WTC11 (cell line): ENCODE measurements at regions not wholly inside any gene's neighbourhood (a gene's known extent, or its start where the extent isn't known, plus 50 kb on each side); places are given as distances from the start of the nearest gene placed in this dataset.

Experiments
- ATAC-seq: fragments of 200-7000 bp; cut with Tn5 transposase; 2 replicates; pipeline ENCODE4 v1.10.0; 2021; ENCODE audit warnings: mild to moderate bottlenecking, moderate library complexity
- CTCF ChIA-PET: fragments of 300-600 bp; sonication (Branson Sonifier 250); formaldehyde crosslinking; loops from one replicate; lab custom pipeline; 2021; ENCODE audit warnings: antibody characterized with exemption; lab: Charles Lee
- POLR2A ChIA-PET: fragments of 350-600 bp; sonication (Branson Sonifier 250); formaldehyde crosslinking; loops from one replicate; lab custom pipeline; 2021; ENCODE audit warnings: antibody characterized with exemption; lab: Charles Lee
- DNase-seq: peaks from one replicate; pipeline ENCODE4 v3.0.0; 2021; ENCODE audit warnings: low spot score
- H3K27ac Mint-ChIP-seq: 2 replicates; pipeline ENCODE4 v1.8.0; 2021; ENCODE audit warnings: mixed read lengths
- H3K27me3 Mint-ChIP-seq: 2 replicates; pipeline ENCODE4 v1.8.0; 2021; ENCODE audit warnings: low read depth, mild to moderate bottlenecking, moderate library complexity, mixed read lengths
- H3K36me3 Mint-ChIP-seq: 2 replicates; pipeline ENCODE4 v1.8.0; 2021; ENCODE audit warnings: mixed read lengths
- H3K4me1 Mint-ChIP-seq: 2 replicates; pipeline ENCODE4 v1.8.0; 2022; ENCODE audit warnings: mixed read lengths
- H3K4me3 Mint-ChIP-seq: 2 replicates; pipeline ENCODE4 v1.8.0; 2021; ENCODE audit warnings: mild to moderate bottlenecking, moderate library complexity, mixed read lengths
- H3K9me3 Mint-ChIP-seq: 2 replicates; pipeline ENCODE4 v1.8.0; 2021; ENCODE audit warnings: mixed read lengths
- ARID4B ChIP-seq: sonication (generic); formaldehyde crosslinking; IDR thresholded peaks from 2 replicates; pipeline ENCODE4 v1.8.0; 2023; ENCODE audit warnings: missing genetic modification reagents, mild to moderate bottlenecking, borderline replicate concordance
- CREB1 ChIP-seq: sonication (generic); formaldehyde crosslinking; IDR thresholded peaks from 2 replicates; pipeline ENCODE4 v1.8.0; 2023; ENCODE audit warnings: mild to moderate bottlenecking, missing genetic modification reagents
- E2F4 ChIP-seq: sonication (generic); formaldehyde crosslinking; IDR thresholded peaks from 2 replicates; pipeline ENCODE4 v1.8.1; 2022; ENCODE audit warnings: low read depth, mild to moderate bottlenecking, moderate library complexity, missing genetic modification reagents, borderline replicate concordance
- ERG ChIP-seq: fragments of 250-450 bp; sonication (Bioruptor Pico); IDR thresholded peaks from 2 replicates; pipeline ENCODE4 v1.8.0; 2021; ENCODE audit warnings: mild to moderate bottlenecking
- FOXK1 ChIP-seq: sonication (generic); formaldehyde crosslinking; IDR thresholded peaks from 2 replicates; pipeline ENCODE4 v1.8.0; 2022; ENCODE audit warnings: mild to moderate bottlenecking, moderate library complexity, missing genetic modification reagents
- FOXP1 ChIP-seq: sonication (generic); formaldehyde crosslinking; IDR thresholded peaks from 2 replicates; pipeline ENCODE4 v1.8.0; 2022; ENCODE audit warnings: missing genetic modification reagents, mild to moderate bottlenecking, moderate library complexity, borderline replicate concordance
- IRF2 ChIP-seq: sonication (generic); formaldehyde crosslinking; IDR thresholded peaks from 2 replicates; pipeline ENCODE4 v1.8.0; 2022; ENCODE audit warnings: low read depth, missing genetic modification reagents, borderline replicate concordance
- JUN ChIP-seq: sonication (generic); formaldehyde crosslinking; IDR thresholded peaks from 2 replicates; pipeline ENCODE4 v1.8.0; 2023; ENCODE audit warnings: mild to moderate bottlenecking, missing genetic modification reagents
- NR3C1 ChIP-seq: sonication (generic); formaldehyde crosslinking; conservative IDR thresholded peaks from 2 replicates; pipeline ENCODE4 v1.8.1; 2023; ENCODE audit warnings: low read depth, mild to moderate bottlenecking, missing genetic modification reagents
- TCF7 ChIP-seq: sonication (generic); formaldehyde crosslinking; IDR thresholded peaks from 2 replicates; pipeline ENCODE4 v1.8.0; 2022; ENCODE audit warnings: mild to moderate bottlenecking, low read depth, missing genetic modification reagents, moderate library complexity
- ZNF219 ChIP-seq: sonication (generic); formaldehyde crosslinking; IDR thresholded peaks from 2 replicates; pipeline ENCODE4 v1.8.0; 2023; ENCODE audit warnings: missing genetic modification reagents, mild to moderate bottlenecking, borderline replicate concordance
- ZNF281 ChIP-seq: sonication (generic); formaldehyde crosslinking; IDR thresholded peaks from 2 replicates; pipeline ENCODE4 v1.8.0; 2023; ENCODE audit warnings: mild to moderate bottlenecking, missing genetic modification reagents
- TF ChIP-seq, protein P1 (sequence below): sonication (generic); formaldehyde crosslinking; IDR thresholded peaks from 2 replicates; pipeline ENCODE4 v1.8.1; 2023; ENCODE audit warnings: mild to moderate bottlenecking, missing genetic modification reagents, borderline replicate concordance
- TF ChIP-seq, protein P2 (sequence below): fragments of 200-600 bp; IDR thresholded peaks from 2 replicates; pipeline ENCODE4 v1.8.0; 2022; ENCODE audit warnings: antibody characterized with exemption

DNA sequence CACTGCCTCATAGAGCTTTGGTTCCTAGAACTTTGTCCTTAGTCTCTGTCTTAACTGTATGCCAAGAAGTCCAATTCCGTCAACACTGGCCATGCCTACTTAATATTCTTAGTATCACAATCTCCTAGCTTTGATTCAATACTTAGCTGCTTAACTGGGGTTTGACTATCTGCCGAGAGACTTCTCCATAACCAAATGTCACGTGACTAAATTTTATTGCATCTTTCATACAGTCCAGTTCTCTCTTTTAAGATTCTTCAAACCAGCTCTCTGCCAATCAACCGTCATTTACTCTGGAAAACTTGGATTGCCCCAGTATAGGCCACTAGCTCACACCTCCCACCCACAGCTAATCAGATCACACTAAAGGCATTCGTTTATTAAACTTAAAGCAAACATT is 122.8 kb downstream of the ATXN7L3B start:
- POLR2A ChIA-PET = interaction anchor here (0.7 kb wide), 1 partner anchor 1475 kb away, joined by 9 read pairs; no protein-coding TSS in a partner anchor
- ATAC-seq = no peak
- no peak for TF ChIP-seq ERG (CRISPR knock-in tag)
- TF ChIP-seq JUN (CRISPR knock-in tag) = no peak
- TF ChIP-seq, protein P1, sequence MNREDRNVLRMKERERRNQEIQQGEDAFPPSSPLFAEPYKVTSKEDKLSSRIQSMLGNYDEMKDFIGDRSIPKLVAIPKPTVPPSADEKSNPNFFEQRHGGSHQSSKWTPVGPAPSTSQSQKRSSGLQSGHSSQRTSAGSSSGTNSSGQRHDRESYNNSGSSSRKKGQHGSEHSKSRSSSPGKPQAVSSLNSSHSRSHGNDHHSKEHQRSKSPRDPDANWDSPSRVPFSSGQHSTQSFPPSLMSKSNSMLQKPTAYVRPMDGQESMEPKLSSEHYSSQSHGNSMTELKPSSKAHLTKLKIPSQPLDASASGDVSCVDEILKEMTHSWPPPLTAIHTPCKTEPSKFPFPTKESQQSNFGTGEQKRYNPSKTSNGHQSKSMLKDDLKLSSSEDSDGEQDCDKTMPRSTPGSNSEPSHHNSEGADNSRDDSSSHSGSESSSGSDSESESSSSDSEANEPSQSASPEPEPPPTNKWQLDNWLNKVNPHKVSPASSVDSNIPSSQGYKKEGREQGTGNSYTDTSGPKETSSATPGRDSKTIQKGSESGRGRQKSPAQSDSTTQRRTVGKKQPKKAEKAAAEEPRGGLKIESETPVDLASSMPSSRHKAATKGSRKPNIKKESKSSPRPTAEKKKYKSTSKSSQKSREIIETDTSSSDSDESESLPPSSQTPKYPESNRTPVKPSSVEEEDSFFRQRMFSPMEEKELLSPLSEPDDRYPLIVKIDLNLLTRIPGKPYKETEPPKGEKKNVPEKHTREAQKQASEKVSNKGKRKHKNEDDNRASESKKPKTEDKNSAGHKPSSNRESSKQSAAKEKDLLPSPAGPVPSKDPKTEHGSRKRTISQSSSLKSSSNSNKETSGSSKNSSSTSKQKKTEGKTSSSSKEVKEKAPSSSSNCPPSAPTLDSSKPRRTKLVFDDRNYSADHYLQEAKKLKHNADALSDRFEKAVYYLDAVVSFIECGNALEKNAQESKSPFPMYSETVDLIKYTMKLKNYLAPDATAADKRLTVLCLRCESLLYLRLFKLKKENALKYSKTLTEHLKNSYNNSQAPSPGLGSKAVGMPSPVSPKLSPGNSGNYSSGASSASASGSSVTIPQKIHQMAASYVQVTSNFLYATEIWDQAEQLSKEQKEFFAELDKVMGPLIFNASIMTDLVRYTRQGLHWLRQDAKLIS (CRISPR knock-in tag) = no peak
- no peak for TF ChIP-seq ZNF219 (CRISPR knock-in tag)
- TF ChIP-seq NR3C1 = no peak
- no peak for TF ChIP-seq FOXK1
- TF ChIP-seq, protein P2, sequence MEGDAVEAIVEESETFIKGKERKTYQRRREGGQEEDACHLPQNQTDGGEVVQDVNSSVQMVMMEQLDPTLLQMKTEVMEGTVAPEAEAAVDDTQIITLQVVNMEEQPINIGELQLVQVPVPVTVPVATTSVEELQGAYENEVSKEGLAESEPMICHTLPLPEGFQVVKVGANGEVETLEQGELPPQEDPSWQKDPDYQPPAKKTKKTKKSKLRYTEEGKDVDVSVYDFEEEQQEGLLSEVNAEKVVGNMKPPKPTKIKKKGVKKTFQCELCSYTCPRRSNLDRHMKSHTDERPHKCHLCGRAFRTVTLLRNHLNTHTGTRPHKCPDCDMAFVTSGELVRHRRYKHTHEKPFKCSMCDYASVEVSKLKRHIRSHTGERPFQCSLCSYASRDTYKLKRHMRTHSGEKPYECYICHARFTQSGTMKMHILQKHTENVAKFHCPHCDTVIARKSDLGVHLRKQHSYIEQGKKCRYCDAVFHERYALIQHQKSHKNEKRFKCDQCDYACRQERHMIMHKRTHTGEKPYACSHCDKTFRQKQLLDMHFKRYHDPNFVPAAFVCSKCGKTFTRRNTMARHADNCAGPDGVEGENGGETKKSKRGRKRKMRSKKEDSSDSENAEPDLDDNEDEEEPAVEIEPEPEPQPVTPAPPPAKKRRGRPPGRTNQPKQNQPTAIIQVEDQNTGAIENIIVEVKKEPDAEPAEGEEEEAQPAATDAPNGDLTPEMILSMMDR = no peak
- no peak for TF ChIP-seq FOXP1 (CRISPR knock-in tag)
- TF ChIP-seq IRF2 (CRISPR knock-in tag) = no peak
- TF ChIP-seq ARID4B (CRISPR knock-in tag) = no peak

DNA sequence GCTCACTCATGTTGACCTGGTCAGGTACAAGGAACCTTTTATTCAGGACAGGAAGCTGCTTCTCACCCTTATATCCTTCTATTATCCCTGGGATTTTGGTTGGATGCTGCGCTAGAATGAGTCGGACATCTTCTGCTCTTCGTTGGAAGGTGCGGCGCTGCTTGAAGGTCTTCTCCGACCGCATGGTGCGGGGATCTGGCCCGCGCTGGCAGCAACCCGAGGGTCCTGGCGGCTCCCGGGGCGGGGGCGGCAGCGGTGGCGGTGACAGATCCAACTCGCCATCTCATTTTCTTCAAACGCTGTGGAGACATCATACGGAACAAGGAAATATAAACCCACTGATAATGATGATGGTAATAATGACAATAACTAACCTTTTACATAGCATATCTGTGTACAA is 126.3 kb downstream of the ATXN7L3B start:
- Mint-ChIP-seq H3K27ac (no peak overlapping the region), H3K9me3 (no peaks in the 10 kb centered on the region), H3K4me1 (no peaks in the 10 kb centered on the region), H3K4me3 (no peak overlapping the region), H3K36me3 (no peaks in the 10 kb centered on the region), H3K27me3 (no peaks in the 10 kb centered on the region)
- ChIA-PET POLR2A (no interaction called here), CTCF (no interaction called here)
- TF ChIP-seq CREB1 (CRISPR knock-in tag) (no peak), ZNF281 (CRISPR knock-in tag) (no peak), E2F4 (no peak), TCF7 (CRISPR knock-in tag) (no peak)
- DNase-seq (no peak), ATAC-seq (no peak)

More for the DNA sequence above, 122.8 kb downstream of the ATXN7L3B start:
- CTCF ChIA-PET = interaction anchor here (1.4 kb wide), 1 partner anchor 13 kb away, joined by 4 read pairs; no protein-coding TSS in a partner anchor
- no peak overlapping the region for H3K4me3 Mint-ChIP-seq
- no peaks in the 10 kb centered on the region for H3K36me3 Mint-ChIP-seq
- no peaks in the 10 kb centered on the region for H3K4me1 Mint-ChIP-seq
- no peaks in the 10 kb centered on the region for H3K27me3 Mint-ChIP-seq
- no peak for DNase-seq
- no peak overlapping the region for H3K27ac Mint-ChIP-seq
- H3K9me3 Mint-ChIP-seq = no peaks in the 10 kb centered on the region
